T-helper 9 cell (primary cell): ENCODE measurements at regions not wholly inside any gene's neighbourhood (a gene's known extent, or its start where the extent isn't known, plus 50 kb on each side); places are given as distances from the start of the nearest gene placed in this dataset.

Experiments
- DNase-seq: peaks from one replicate; pipeline ENCODE4 v3.0.0-alpha.2; 2020

DNA sequence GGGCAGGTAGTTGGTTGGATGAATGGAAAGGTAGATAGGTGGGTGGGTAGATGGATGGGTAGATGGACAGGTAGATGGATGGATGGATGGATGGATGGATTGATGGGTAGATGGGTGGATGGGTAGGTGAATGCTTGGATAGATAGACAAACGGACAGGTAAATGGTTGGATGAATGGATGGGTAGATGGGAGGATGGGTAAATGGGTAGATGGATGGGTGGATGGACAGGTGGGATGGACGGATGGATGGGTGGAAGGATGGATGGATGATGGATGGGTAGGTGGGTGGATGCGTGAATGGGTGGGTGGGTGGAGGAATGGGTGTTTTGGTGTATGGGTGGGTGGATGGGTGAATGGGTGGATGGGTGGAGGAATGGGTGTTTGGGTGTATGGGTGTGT, 50.1 kb upstream of the ASAP2 start:
- DNase-seq = no peak

DNA sequence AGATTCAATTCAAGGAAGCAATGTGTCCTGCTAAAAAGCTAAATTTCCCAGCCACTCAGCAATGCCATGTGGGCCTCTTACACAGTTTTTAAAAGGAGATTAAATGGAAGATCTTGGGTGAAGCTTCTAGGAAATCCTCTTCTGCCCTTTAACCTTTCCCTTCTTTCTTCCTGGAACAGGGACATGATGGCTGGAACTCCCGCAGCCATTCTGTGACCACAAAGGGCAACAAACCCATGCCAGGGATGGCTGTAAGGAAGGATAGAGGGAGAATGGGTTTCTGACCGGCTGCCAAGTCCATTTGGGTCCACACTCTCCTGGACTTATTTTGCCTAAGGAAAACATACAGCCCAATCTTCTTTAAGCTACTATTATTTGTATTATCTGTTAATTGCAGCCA, 52.6 kb upstream of the ASAP2 start:
- DNase-seq = no peak

DNA sequence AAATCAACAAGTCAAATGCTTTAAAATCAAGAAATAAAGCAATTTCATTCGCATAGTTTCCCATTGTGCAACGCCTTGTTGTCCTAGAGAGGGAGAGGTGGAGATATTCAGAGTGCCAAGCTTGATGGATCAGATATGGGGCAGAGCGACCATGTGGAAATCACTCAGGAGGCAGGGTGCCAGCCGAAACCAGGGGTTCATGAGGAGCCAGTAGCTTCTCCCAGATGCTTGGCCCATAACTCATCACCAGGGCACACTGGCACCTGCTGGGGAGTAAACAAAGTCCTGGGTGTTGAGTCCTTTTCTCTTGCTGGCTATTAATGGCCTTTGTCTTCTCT, 53.0 kb upstream of the ASAP2 start:
- DNase-seq = no peak

DNA sequence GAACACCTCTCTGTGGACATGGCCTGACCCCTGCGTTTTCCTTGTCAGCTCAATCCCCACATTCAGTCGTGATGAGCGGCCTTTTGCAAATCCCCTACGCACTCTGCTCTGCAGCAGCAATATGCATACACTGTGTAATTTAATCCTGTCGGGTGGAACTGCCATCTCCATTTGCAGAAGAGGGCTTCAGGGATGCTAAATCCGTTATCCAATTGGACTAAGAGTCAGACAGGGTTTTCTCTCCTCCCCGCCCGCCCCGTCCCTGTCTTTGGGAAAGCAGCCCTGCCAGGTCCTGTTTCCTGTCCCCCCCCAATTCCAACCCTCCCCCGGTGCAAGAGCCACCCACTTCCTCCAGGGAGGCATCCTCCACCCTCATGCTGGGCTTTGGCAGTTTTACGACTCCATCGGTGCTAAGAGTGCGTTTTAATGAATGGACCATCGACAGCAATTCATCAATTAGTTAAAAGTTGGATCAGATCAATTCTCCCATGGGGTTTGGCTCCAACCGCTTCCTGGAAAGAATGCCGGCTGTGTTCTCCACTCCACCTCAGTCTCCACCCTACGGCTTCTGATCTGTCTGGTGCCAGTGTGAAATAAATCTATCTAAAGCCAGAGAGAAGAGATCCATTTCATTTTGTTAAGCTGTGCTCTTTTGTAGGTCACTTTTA, 53.5 kb upstream of the ASAP2 start:
- DNase-seq = no peak

DNA sequence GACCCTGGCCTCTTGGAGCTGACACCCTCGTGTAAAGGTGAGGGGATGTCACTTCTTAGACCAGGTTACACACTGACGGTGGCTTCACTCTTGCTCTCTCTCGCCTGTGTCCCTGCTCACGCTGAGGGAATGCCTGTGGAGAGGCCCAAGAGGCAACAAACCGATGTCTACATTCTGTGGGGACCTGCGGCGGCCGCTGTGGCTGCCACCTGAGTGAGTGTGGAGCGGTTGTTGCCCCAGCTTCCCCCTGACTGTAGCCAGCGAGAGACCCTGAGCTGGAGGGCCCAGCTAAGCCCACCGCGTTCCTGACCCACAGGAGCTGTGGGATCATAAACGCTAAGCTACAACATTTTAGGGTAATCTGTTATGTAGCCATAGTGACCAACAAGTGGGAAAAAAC, 55.7 kb upstream of the ASAP2 start:
- DNase-seq = no peak

DNA sequence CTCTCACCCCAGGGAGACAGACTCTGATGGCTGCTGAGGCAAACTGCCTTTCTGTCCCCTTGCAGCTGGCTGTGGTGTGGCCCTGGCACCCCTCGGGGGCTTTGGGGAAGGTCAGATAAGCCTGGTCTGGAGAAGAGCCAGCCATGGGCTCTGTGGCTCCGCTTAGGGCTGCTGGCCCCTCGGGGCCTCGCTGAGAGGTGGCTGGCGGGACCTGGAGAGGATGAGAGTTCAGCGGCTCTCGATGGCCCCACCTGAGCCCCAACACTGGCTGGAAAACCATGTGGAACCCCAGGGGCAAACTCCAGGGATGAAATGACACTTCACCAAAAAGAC, 56.1 kb upstream of the ASAP2 start:
- DNase-seq = no peak

DNA sequence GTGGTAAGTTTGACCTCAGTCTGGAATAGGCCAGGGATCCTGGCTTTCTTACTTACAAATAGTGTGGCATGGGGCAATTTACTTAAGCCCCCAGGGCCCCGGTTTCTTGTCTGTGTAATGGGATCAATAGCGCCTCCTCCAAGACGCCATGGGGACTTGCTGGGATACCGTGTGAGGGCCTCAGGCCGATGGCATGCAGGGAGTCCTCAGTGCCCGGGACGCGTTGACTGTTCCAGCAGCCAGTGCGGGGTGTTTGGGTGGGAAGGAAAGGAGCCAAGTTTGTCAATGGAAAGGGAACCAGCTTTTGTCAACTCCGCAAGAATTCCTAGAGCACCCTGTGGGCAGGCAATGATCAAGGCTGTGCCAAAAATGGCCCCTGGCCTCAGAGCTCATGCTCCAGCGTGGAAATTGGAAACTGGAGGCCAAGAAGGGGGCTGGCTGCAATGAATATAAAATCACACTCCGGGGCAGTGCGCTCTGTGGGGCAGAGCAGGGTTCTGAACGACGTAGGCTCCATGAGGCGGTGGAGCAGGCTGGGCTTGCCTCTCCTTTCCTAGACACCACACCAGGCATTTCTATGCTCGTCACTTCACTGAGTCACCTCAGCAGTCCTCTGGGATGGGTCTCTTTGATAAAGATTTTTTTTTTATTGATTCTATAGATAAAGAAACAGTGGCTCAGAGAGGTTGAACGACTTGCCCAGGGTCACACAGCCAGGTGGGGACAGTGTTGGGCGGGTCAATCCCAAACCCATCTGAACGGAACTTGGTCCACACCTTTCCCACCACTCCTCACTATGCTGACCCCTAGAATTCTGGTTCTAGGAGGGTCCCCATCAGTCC, 56.7 kb upstream of the ASAP2 start:
- no peak for DNase-seq

DNA sequence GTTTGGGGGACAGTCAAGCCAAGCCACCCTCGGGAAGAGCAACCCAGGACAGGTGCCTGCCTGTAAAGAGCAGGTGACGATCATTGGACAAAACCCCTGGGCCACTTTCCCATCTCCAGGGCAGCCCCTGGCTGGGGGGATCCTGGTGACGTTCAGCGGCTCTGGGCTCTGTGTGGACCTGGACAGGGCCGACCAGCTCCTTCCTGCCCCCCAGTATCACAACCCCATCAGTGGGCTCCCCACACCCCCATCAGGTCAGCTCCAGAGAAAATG, 57.3 kb upstream of the ASAP2 start:
- DNase-seq = no peak

DNA sequence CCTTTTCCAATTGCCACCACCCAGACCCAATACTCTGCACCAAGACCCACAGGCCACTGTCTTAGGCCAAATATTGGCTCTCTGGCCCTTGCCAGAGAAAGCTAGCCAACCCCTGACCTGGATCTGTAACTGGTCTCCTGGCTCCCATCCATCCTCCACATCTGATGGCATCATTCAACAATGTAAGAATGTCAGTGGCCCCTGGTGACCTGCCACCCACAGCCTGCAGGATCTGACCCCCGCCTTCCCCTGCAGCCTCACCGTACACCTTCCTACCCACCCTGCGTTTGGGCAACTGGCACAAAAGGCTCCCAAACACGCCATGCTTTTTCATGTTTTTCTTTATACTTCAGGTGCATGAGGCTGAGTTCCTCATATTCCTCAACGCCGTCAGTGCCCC, 60.0 kb upstream of the ASAP2 start:
- no peak for DNase-seq

DNA sequence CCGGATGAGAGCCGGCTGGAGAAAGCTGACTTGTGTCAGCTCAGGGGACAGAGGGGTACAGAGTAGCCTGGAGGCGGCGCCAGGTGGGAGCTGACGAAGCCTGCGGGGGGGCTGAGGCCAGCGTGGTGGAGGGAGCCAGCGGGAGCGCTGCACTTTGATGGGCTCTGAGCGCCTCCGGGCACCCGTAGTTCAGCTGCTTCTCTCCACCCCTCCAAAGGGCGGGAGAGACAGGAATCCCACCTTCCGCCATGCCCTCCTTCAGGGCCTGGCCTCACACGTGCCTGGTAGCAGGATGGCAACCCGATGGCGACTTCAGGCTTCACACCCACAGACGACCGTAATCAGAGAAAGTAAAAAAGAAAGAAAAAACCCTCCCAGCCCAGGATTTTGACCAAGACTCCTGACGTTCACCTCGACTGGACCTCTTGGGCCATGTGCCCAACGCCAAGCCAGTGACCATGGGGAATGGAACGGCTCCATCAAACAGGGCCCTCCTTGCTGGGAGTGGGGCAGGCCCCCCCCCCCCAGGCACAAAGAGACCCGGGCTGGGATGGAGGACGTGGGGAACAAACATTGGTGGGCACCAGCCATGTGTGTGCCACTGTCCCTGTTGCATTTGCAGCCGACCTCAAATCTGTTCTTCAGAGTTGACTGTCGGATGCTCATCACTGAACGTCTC, 60.7 kb upstream of the ASAP2 start:
- no peak for DNase-seq

DNA sequence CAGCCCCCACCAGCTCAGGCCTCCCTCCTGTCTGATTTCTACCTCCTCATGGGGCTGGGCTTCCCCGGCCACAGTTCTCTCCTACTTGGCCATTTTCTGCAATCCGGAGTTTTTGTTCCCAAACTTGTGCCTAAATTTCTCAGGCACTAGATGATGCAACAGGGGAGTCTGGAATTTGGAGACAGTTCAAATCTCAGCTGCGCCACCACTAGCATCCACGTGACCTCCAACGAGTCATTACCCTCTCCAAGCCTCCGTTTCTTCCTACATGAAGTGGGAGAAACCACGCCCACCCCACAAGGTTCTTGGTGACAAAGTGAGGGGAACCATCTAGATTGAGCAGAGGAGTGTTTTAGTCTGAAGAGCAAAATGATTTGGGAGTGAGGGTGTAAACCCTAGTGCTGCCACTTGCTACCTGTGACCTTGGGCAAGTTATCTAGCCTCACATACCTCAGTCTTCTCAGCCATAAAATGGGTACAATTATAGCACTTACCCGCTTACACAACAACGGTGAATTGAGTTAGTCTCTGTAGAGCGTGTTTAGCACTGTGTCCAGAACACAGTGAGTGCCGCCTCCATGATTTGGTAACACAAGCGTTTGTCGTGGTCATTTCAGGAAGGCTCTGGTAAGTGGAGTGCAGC, 61.4 kb upstream of the ASAP2 start:
- no peak for DNase-seq

DNA sequence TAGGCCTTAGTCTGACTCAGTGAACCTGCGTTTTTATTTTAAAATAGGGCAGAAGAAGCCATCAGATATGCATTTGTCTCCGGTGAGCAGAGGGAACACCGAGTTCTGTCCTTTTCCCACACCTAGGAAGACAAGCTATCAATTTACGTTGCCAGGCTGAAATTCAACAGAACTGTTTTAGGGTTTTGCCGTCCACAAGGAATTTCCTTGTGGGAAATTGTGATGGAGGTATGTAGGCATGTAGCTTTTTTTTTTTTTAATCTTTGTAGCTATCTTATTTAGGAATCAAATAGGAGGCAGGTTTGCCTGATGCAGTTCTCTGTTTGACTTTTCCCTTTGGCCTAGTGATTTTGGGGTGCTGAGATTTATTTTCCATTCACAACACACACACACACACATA, 62.0 kb upstream of the ASAP2 start:
- no peak for DNase-seq

DNA sequence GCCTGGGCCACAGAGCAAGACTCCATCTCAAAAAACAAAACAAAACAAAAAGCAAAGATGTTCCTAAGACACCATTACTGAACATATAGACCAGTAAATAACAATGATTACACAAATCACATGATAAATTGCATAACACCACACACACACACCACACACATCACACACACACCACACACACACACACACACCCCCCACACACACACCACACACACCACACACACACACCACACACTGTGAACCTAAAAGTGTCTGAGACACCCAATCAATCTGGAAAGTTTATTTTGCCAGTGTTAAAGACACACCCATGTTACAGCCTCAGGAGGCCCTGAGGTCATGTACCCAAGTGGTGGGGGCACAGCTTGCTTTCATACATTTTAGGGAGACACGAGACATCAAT, 62.6 kb upstream of the ASAP2 start:
- DNase-seq = no peak

DNA sequence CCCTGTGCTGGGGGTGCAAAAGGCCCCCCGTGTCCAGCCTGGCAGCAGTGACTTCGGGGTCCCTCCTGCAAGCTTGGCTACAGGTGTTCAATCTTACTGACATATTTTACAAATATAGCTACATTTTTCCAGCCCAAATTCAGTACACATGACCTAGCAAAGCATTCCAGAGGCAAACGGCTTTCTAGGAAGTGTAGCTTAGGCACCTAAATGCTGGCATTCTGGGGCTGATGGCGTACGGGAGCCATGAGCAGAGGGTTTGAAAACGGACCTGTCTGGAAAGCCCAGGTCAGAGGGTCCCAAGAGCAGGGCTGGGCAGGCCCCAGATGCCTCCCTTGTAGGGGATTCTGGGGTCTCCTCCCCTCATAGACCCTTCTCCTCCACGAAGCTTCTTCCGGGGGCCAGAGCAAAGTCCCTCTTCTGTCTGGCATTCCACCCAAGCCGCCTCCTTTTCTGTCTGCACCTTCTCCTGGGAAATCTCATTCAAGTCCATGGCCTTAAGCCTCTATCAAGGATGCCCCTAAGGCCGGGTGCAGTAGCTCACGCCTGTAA, 63.3 kb upstream of the ASAP2 start:
- DNase-seq = no peak

DNA sequence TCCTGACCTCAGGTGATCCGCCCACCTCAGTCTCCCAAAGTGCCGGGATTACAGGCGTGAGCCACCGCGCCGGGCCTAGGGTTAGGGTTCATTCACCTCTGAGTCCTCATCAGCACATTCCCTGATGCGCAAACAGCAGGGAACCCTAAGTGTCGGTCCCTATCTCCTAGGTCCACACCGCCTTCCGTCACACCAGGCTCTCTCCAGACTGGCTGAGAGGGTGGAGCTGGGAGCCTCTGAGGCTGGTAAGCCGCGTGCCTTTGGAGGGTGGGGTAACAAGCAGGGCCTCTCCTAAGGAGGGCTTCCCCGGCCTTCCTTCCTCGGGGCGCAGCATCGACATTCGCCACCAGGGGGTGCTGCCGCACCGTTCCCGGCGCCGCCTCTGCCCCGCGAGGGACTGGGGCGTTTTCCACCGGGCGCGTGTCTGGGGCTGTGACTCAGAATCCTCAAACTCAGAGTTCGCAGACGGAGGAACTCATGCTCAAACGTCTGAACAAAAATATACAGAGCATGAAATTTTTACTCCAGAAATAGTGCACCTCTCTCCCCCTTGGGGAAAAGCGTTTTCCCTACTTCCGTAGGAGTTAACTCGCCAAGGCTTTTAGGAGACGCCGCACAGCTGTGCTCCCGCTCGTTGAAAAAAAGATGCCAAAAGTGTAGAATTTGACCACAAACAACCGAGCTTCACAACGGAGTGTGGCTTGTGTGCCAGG, 63.9 kb upstream of the ASAP2 start:
- peak; percentile 68 for DNase-seq

DNA sequence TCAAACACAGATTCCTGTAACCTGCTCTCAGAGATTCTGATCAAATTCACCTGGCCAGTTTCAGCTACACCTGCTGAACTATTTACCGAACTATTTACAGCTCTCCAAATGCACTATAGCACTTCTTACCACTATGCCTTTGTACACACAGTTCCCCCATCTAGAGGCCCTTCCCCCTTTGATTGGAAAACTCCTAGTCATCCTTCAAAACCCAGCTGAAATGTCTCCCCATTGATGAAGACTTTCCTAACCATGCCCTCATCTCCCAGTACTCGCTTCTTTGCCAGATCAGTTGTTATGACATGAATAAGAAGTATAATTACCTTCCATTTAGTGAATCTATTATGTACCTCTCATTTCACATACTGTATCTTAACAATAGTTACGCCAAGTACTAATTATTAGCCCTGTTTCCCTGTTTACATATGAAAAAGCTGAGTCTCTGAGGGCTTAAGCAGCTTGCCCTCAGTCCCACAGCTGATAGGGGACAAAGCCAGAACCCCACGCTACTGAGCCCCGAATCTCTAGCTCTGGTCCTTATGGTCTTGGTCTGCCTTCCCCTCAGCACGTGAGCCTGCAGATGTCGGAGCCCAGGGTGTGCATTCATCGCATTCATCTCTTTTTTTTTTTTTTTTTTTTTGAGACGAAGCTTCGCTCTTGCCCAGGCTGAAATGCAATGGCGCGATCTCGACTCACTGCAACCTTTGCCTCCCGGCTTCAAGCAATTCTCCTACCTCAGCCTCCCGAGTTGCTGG, 64.7 kb upstream of the ASAP2 start:
- DNase-seq = no peak

DNA sequence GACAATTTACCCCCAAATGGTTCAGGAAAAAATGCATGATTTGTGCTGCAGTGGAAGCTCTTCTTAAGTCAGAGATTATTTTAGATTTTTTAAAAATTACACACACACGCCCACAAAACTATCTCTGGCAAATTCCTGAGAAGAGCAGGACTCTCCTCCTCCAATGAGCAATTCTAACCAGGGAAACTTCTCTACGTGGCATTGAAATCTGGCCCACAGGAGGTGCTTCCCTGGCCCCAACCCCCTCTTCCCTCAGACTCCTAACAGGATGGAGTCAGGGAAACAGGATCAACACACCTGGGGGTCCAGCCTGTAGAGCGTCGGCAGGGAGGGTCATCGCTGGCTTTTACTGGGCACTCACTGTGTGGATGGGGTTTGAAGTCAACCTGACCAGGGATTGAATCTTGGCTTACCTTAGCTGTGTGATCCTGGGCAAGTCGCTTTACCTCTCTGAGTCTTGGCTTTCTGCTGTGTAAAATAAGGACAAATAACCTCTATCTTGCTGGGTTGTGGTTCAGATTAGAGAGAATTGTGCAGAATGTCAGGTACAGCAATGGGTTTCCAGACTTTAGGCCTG, 65.4 kb upstream of the ASAP2 start:
- DNase-seq = no peak

DNA sequence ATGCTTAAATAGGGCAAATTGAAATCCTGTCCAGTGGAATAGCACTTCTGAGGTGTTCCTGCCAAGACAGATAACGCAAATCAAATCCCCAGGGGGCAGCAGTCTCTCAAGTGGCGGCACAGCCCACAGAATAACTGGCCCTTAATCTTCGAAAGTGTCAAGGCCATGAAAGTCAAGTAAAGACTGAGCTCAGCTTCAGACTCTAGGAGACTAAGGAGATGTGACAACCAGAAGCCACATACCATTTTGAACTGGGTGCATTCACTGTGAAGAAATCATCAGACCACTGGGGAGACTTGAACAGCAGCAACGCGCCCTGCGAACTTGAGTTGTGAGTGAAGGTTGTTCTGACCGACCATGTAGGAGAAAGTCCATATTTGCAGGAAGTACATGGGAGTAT, 66.0 kb upstream of the ASAP2 start:
- no peak for DNase-seq

DNA sequence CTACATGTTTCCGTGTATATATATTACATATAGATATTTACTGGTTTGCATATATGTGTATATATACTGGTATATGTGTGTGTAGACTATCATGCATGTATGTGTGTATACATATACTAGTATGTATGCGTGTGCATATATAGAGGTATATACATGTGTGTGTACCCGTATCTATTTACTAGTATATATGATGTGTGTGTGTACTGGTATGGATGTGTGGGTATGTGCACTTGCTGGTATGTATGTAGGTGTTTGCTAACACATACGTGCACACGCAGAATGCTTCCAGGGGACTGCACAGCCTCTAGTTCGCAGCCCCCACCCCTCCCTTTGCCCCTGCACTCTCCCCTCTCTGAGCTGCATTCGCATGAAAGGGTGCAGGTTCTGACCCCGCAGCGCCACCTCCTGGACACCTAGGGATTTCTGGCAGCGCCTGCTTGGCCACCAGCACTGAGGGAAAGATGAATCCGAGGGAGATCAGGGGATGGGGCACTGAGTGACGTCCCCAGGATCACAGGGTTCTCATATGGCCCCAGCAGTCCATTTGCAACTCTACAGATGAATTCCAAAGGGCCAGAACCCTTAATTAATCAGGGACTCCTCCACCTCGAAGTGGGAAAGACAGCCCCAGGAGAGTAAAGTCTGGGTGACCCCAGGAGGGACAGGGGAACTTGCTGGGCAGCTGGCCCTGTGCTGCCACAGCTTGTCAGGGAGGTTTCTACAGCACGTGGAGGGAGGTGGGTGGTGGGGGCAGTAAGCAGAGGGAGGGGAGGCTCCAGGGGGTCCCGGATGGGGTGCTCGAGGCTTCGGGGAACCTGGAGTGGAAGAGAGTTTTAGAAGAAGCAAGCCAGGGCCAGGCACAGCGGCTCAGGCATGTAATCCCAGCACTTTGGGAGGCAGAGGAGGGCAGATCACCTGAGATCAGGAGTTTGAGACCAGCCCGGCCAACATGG, 66.8 kb upstream of the ASAP2 start:
- DNase-seq = peak; percentile 52

DNA sequence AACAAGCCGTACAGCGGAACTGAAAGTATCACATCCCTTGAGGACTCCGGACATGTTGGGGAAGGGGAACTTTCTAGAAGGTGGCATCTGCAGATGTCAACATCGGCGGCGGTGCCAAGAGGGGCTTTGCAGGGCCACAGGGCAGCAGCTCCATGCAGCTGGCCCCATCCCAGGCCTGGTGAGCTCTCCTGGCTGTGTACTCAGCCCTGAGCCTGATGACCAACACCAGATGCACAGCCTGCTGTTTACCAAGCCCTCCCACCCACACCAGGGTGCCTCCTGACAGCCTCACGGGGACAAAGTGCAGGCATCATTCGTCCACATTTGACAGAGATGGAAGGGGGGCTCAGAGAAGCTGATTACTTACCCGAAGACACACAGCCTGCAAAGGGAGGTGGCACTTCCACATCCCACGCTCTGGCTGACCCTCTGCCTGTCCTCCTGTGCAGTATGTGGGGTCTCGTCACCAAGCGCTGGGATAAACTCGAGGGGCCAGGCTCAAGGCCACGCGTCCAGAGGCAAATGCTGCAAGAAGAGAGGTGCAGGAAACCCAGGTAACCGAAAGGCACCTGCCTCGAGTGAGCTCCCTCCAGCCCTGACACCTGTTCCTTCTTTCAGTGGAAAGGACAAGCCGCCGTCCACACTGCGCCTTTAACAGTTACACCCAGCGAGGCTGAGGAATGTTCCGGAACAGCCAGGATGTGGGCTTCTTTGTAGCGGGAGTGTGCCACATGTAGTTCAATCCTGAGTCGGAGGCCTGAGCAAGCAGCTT, 69.0 kb upstream of the ASAP2 start:
- DNase-seq = no peak
